ENCODE measurements at regions not wholly inside any gene's neighbourhood (a gene's known extent, or its start where the extent isn't known, plus 50 kb on each side); places are given as distances from the start of the nearest gene placed in this dataset.

DNA sequence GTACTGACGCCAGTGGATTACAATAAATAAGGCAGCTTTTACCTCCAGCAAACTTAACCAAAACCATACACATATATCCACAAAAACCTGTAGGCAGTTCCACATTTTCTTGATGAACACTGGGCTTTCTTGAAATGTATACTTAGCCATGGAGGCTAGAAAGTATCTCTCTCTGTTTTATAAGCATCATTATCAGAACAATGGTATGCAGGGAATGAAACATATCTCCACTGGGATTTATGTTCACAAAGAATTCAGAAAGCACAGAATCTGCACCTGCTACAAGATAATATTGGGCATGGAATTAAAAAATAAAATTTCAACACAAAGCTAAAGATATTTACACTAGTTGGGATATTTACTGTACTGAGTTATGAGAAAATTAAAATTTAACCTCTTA, 126.1 kb upstream of the RASA1 start:
- TF ChIP-seq, protein P1, sequence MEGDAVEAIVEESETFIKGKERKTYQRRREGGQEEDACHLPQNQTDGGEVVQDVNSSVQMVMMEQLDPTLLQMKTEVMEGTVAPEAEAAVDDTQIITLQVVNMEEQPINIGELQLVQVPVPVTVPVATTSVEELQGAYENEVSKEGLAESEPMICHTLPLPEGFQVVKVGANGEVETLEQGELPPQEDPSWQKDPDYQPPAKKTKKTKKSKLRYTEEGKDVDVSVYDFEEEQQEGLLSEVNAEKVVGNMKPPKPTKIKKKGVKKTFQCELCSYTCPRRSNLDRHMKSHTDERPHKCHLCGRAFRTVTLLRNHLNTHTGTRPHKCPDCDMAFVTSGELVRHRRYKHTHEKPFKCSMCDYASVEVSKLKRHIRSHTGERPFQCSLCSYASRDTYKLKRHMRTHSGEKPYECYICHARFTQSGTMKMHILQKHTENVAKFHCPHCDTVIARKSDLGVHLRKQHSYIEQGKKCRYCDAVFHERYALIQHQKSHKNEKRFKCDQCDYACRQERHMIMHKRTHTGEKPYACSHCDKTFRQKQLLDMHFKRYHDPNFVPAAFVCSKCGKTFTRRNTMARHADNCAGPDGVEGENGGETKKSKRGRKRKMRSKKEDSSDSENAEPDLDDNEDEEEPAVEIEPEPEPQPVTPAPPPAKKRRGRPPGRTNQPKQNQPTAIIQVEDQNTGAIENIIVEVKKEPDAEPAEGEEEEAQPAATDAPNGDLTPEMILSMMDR (conservative IDR thresholded peaks at IDR 0.05) = no peak
- no peak for TF ChIP-seq ZFX (IDR thresholded peaks at IDR 0.05)
